ENCODE measurements at regions not wholly inside any gene's neighbourhood (a gene's known extent, or its start where the extent isn't known, plus 50 kb on each side); places are given as distances from the start of the nearest gene placed in this dataset.

DNA sequence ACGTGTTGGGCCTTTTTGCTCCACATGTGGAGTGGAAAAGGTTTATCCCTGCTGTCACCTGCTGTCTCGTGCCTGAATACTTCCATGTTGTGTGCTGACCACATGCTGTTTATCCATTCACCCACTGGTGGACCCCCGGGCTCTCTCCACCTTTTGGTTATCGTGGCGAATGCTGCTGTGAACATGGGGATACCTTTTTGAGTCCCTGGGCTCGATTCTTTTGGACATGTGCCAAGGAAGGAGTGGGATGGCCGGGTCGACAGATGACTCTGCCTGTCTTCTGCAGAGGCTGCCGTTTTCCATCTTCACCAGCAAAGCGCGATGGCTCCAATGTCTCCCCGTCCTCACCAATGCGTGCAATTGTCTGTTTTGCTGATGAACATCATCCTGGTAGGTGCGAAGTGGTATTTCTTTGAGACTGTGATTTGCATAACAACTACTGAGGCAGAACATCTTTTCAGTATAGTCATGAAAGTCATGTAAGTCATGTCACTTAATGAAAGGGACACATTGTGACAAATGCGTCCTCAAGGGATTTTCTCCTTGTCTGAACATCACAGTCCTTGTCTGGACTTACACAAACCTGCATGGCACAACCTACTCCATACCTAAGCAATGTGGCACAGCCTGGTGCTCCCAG lies 758.7 kb downstream of the BRD1 start:
- no peak overlapping the region for H3K27ac ChIP-seq

DNA sequence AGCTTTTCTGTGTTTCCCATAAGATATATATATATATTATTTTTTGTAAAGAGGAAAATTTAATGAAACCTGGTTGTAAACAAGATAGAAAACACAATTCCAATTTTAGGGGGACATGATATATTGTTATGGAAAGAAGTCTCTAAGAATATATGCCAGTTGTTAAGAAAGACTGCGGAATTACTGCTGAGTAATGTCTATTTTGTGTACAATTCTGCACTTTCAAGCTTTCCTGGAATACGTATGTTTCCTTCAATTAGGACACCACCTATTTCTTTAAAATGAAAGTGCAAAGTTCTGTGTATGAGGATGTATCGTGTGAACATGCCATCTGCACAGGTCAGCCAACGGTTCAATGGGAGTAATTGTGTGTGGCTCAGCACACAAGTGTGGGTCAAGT lies 760.2 kb downstream of the BRD1 start:
- H3K36me3 ChIP-seq, result no peaks in the 10 kb centered on the region
- H3K27me3 ChIP-seq, result no peaks in the 10 kb centered on the region
- H3K27ac ChIP-seq, result no peak overlapping the region
- H3K9me3 ChIP-seq (ENCODE audit: low read depth), result no peaks in the 10 kb centered on the region
- no peak overlapping the region for H3K4me3 ChIP-seq
- no peak for DNase-seq (ENCODE audit: low read depth in 1 of 2, low spot score in 1 of 2)
- H3K4me1 ChIP-seq (ENCODE audit: low read depth), result peaks cover 4% of the 10 kb centered on the region
- TF ChIP-seq, protein P1, sequence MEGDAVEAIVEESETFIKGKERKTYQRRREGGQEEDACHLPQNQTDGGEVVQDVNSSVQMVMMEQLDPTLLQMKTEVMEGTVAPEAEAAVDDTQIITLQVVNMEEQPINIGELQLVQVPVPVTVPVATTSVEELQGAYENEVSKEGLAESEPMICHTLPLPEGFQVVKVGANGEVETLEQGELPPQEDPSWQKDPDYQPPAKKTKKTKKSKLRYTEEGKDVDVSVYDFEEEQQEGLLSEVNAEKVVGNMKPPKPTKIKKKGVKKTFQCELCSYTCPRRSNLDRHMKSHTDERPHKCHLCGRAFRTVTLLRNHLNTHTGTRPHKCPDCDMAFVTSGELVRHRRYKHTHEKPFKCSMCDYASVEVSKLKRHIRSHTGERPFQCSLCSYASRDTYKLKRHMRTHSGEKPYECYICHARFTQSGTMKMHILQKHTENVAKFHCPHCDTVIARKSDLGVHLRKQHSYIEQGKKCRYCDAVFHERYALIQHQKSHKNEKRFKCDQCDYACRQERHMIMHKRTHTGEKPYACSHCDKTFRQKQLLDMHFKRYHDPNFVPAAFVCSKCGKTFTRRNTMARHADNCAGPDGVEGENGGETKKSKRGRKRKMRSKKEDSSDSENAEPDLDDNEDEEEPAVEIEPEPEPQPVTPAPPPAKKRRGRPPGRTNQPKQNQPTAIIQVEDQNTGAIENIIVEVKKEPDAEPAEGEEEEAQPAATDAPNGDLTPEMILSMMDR (IDR thresholded peaks at IDR 0.05; ENCODE audit: low read depth, low read length), result no peak

More for the DNA sequence above, 758.7 kb downstream of the BRD1 start:
- H3K27me3 ChIP-seq, result no peaks in the 10 kb centered on the region
- peaks cover 4% of the 10 kb centered on the region for H3K4me1 ChIP-seq (ENCODE audit: low read depth)
- H3K4me3 ChIP-seq, result no peak overlapping the region
- H3K36me3 ChIP-seq, result no peaks in the 10 kb centered on the region
- TF ChIP-seq, protein P1 (IDR thresholded peaks at IDR 0.05; ENCODE audit: low read depth, low read length), result no peak
- no peak for DNase-seq (ENCODE audit: low read depth in 1 of 2, low spot score in 1 of 2)
- H3K9me3 ChIP-seq (ENCODE audit: low read depth), result no peaks in the 10 kb centered on the region

DNA sequence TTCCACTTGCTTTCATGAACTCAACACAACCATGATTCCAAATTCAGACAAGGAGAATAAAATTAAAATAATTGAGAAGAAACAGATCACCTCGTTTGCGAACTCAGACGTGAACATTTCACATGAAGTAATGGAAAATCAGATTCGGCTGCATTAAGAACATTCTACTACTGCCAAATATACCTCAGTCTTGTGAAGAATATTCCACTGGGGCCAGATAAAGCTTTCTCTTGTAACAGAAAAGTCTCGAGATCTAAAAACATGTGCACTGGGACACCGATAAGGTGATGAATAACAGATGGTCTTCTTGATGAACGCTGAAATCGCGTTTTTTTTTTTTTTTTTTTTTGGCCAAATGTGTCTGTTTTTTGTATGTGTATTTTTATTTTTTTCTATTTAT lies 761.1 kb downstream of the BRD1 start:
- Histone ChIP-seq H3K27me3 (no peaks in the 10 kb centered on the region), H3K4me1 (ENCODE audit: low read depth) (peaks cover 4% of the 10 kb centered on the region), H3K9me3 (ENCODE audit: low read depth) (no peaks in the 10 kb centered on the region), H3K36me3 (no peaks in the 10 kb centered on the region), H3K27ac (no peak overlapping the region), H3K4me3 (no peak overlapping the region)
- TF ChIP-seq, protein P1 (IDR thresholded peaks at IDR 0.05; ENCODE audit: low read depth, low read length), result no peak
- DNase-seq (ENCODE audit: low read depth in 1 of 2, low spot score in 1 of 2), result no peak

DNA sequence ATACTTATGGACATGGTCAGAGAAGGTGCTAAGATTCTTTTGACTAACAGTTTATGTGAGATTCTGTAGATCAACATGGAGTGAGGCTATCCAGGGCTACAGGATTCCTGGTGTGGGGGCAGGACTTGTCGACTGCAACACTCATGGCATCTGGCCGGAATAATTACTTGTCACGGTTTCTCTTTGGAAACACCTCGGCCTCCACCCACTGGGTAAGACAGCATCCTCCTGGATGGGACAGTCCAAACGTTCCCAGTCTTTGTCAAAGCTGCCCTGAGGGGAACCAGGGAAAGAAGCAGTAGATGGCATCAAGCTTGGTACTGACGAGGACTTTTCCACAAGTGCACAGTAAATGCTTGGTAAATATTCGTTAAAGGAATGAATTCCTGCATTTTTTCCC lies 762.8 kb downstream of the BRD1 start:
- H3K27ac ChIP-seq, result no peak overlapping the region
- no peak overlapping the region for H3K4me3 ChIP-seq
- DNase-seq (ENCODE audit: low read depth in 1 of 2, low spot score in 1 of 2), result no peak
- H3K27me3 ChIP-seq, result peaks cover 6% of the 10 kb centered on the region
- no peaks in the 10 kb centered on the region for H3K4me1 ChIP-seq (ENCODE audit: low read depth)
- no peaks in the 10 kb centered on the region for H3K9me3 ChIP-seq (ENCODE audit: low read depth)
- TF ChIP-seq, protein P1 (IDR thresholded peaks at IDR 0.05; ENCODE audit: low read depth, low read length), result no peak
- no peaks in the 10 kb centered on the region for H3K36me3 ChIP-seq

DNA sequence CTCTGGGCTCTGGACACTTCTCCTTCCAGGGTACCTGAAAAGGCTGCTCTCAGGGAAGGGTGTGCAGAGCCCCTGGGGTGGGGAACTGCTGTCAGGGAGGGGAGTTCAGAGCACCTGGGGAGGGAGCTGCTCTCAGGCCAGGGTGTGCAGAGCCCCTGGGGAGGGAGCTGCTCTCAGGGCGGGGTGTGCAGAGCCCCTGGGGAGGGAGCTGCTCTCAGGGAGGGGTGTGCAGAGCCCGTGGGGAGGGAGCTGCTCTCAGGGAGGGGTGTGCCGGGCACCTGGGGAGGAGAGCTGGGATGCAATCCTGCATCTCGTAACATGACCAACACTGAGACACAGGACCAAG lies 764.2 kb downstream of the BRD1 start:
- TF ChIP-seq, protein P1 (IDR thresholded peaks at IDR 0.05; ENCODE audit: low read depth, low read length), result no peak
- Histone ChIP-seq H3K36me3 (no peaks in the 10 kb centered on the region), H3K27me3 (peaks cover 11% of the 10 kb centered on the region), H3K4me1 (ENCODE audit: low read depth) (no peaks in the 10 kb centered on the region), H3K27ac (no peak overlapping the region), H3K9me3 (ENCODE audit: low read depth) (no peaks in the 10 kb centered on the region), H3K4me3 (no peak overlapping the region)
- DNase-seq (ENCODE audit: low read depth in 1 of 2, low spot score in 1 of 2), result no peak
